Mesodermal cell (in vitro differentiated cells): ENCODE measurements at regions not wholly inside any gene's neighbourhood (a gene's known extent, or its start where the extent isn't known, plus 50 kb on each side); places are given as distances from the start of the nearest gene placed in this dataset.

ENCODE experiments used
- H3K27ac ChIP-seq: 2 replicates; pipeline ENCODE4 v1.7.0; 2013; ENCODE audit warnings: mild to moderate bottlenecking, low read depth, low read length, moderate library complexity; ENCODE audit not compliant: severe bottlenecking
- H3K36me3 ChIP-seq: 2 replicates; pipeline ENCODE4 v1.7.1; 2013; ENCODE audit warnings: mild to moderate bottlenecking, low read length, moderate library complexity; ENCODE audit not compliant: control insufficient read depth, insufficient read depth
- H3K4me1 ChIP-seq: one replicate; pipeline ENCODE4 v1.7.1; 2013; ENCODE audit warnings: mild to moderate bottlenecking, low read length; ENCODE audit not compliant: insufficient read depth, control insufficient read depth, poor library complexity, severe bottlenecking
- H3K4me3 ChIP-seq: 2 replicates; pipeline ENCODE4 v1.7.0; 2013; ENCODE audit warnings: low read length, control low read depth, mild to moderate bottlenecking; ENCODE audit not compliant: insufficient read depth, poor library complexity, severe bottlenecking; ENCODE audit errors: extremely low read depth
- H3K9me3 ChIP-seq: 2 replicates; pipeline ENCODE4 v1.7.1; 2013; ENCODE audit warnings: mild to moderate bottlenecking, low read length, moderate library complexity; ENCODE audit not compliant: control insufficient read depth
- WGBS, 2 experiments: methylation state at CpG; one replicate each; pipeline ENCODE4 v1.1.5; 2013; ENCODE audit warnings: missing lambda C conversion rate in 2 of 2; ENCODE audit not compliant: insufficient coverage in 2 of 2; 5-methylcytosine and 5-hydroxymethylcytosine counted together

- no peak overlapping the region for H3K4me3 ChIP-seq
- peaks cover 2% of the 10 kb centered on the region for H3K4me1 ChIP-seq
- no peaks in the 10 kb centered on the region for H3K36me3 ChIP-seq
- no peaks in the 10 kb centered on the region for H3K9me3 ChIP-seq
- WGBS, 2 experiments = no CpG with 5 or more reads among the region's 2 CpGs
- H3K27ac ChIP-seq = no peak overlapping the region
Measured at GRCh38 chr4:132016703-132017350, 1132.3 kb upstream of the PCDH10 start.

- H3K4me3 ChIP-seq = no peak overlapping the region
- H3K4me1 ChIP-seq = no peaks in the 10 kb centered on the region
- 74 to 90% methylated on average over 2 to 3 of the region's 4 CpGs for WGBS, 2 experiments
- H3K9me3 ChIP-seq = no peaks in the 10 kb centered on the region
- H3K36me3 ChIP-seq = no peaks in the 10 kb centered on the region
- no peak overlapping the region for H3K27ac ChIP-seq
Measured at GRCh38 chr4:132026166-132026565, 1122.9 kb upstream of the PCDH10 start.

DNA sequence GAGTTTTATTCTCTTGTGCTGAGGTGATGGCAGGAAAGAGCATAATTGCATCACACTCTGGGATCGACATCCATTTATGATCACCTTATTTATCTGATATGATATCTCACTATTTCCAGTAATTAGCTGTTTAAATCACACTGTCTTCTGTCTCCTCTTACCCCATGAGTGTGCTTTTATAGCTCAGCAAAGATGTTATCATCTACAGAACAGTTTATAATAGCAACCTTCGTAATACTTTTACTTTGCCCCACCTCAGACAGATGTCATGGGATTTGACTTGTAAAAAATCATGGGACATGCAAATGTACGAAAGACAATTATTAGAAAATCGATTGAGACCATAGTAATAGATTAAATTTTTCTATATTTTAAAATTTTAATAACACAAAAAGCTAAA, 1122.3 kb upstream of the PCDH10 start:
- WGBS, 2 experiments = no CpG with 5 or more reads among the region's 4 CpGs
- no peaks in the 10 kb centered on the region for H3K9me3 ChIP-seq
- H3K36me3 ChIP-seq = no peaks in the 10 kb centered on the region
- H3K4me1 ChIP-seq = no peaks in the 10 kb centered on the region
- no peak overlapping the region for H3K27ac ChIP-seq
- H3K4me3 ChIP-seq = no peak overlapping the region

DNA sequence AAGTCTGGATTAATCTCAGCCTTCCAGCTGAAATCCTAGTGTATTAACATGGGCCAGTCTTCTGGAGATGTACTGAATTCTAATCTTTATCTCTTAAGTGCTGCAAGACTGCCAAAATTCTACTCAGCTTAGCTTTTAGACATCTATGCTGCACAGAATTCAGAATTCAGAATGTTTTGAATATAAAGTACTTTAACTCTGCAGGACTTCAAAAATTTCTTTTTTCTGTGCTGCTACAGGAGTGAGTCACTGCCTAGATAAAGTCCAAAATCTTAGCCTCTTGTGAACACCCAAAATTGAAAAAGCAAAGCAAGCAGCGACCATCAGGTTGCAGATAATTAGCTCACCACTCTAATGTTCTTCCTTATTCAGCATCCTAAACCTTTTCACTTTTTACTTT, 1092.6 kb upstream of the PCDH10 start:
- 80 to 100% methylated on average over 1 of the region's 1 CpG for WGBS, 2 experiments
- H3K27ac ChIP-seq = no peak overlapping the region
- no peaks in the 10 kb centered on the region for H3K36me3 ChIP-seq
- H3K4me3 ChIP-seq = no peak overlapping the region
- H3K4me1 ChIP-seq = no peaks in the 10 kb centered on the region
- peaks cover 9% of the 10 kb centered on the region for H3K9me3 ChIP-seq

DNA sequence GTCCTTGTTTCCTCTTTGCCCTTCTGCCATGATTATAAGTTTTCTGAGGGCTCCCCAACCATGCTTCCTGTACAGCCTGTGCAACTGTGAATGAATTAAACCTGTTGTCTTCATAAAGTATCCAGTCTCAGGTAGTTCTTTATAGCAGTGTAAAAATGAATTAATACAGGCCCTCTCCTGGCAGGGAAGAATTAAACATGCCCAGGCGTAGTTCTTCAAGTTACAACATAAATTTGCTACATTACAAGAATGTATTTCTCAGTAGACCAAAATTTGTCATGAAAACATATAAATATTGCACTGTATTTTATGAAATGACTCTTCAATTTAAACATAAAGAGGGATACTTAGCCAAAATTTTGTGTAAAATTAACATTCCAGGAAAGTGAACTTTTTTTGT, 1089.9 kb upstream of the PCDH10 start:
- WGBS, 2 experiments = no CpG with 5 or more reads among the region's 1 CpG
- peaks cover 13% of the 10 kb centered on the region for H3K9me3 ChIP-seq
- no peaks in the 10 kb centered on the region for H3K4me1 ChIP-seq
- H3K27ac ChIP-seq = no peak overlapping the region
- H3K36me3 ChIP-seq = no peaks in the 10 kb centered on the region
- H3K4me3 ChIP-seq = no peak overlapping the region

DNA sequence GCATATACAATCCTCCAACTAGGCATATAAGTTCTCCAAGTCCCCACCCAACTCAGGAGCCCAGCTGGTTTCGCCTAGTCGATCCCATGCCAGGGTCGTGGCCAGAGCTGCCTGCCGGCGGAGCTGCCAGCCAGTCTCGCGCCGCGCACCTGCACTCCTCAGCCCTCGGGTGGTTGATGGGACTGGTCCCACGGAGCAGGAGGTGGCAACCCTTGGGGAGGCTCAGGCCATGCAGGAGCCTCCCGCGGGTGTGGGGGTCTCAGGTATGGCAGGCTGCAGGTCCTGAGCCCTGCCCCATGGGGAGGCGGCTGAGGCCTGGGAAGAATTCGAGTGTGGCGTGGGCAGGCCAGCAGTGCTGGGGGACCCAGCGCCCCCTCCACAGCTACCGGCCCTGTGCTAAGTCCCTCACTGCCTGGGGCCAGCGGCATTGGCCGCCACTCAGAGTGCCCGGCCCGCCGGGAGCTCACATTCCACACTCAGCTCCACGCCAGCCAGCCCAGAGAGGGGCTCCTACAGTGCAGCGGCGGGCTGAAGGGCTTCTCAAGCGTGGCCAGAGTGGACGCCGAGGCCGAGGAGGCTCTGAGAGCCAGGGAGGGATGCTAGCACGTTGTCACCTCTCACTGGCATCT, 1086.4 kb upstream of the PCDH10 start:
- Histone ChIP-seq H3K9me3 (peaks cover 13% of the 10 kb centered on the region), H3K36me3 (no peaks in the 10 kb centered on the region), H3K27ac (no peak overlapping the region), H3K4me3 (no peak overlapping the region), H3K4me1 (no peaks in the 10 kb centered on the region)
- WGBS, 2 experiments = 92 to 94% methylated on average over 24 to 26 of the region's 31 CpGs

DNA sequence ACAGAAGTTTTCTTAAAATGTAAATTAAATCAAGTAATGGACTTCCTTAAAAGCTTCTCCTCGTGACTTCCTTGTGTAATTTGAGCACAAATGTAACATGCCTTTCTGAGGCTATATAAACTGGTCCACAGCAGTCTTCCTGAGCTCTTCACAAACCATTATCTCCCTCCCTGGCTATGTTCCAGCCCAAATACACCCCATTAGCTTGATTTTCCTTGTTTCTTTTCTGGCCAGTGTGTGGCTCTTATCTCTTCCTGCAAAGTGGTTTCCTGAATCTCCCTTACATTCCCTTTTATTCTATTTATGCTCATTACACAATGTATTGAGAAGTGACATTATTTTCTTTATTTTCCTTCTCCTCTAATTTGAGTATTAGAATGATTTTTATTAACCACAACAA, 1085.3 kb upstream of the PCDH10 start:
- H3K4me3 ChIP-seq = no peak overlapping the region
- 63 to 100% methylated on average over 1 of the region's 1 CpG for WGBS, 2 experiments

GRCh38 chr4:132065940-132066495, 1083.1 kb upstream of the PCDH10 start:
- Histone ChIP-seq H3K4me3 (no peak overlapping the region), H3K9me3 (peaks cover 3% of the 10 kb centered on the region), H3K4me1 (no peaks in the 10 kb centered on the region), H3K27ac (no peak overlapping the region), H3K36me3 (no peaks in the 10 kb centered on the region)
- 73 to 90% methylated on average over 2 of the region's 2 CpGs for WGBS, 2 experiments

More for the DNA sequence above, 1085.3 kb upstream of the PCDH10 start:
- Histone ChIP-seq H3K4me1 (no peaks in the 10 kb centered on the region), H3K36me3 (no peaks in the 10 kb centered on the region), H3K27ac (peak overlapping the region; percentile 32), H3K9me3 (peaks cover 5% of the 10 kb centered on the region)

DNA sequence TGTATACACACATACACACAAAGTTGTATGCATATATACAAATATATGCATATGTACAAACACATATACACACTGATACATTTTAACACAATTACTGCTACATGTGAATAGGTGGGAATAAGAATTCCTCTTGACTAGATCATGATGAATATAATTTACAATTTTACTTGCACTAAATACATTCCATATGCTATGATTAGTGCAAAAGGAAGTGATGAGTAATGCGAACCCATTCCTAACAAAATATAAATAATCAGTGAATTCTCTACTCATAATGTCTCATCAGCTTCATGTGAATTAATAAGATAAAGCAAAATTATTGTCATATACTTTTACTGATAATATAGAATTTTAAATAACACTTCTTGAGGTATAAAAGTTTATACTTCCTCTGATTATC, 1077.3 kb upstream of the PCDH10 start:
- H3K27ac ChIP-seq = no peak overlapping the region
- H3K36me3 ChIP-seq = no peaks in the 10 kb centered on the region
- no CpG with 5 or more reads among the region's 1 CpG for WGBS, 2 experiments
- no peak overlapping the region for H3K4me3 ChIP-seq
- no peaks in the 10 kb centered on the region for H3K9me3 ChIP-seq
- no peaks in the 10 kb centered on the region for H3K4me1 ChIP-seq

GRCh38 chr4:132076829-132077228, 1072.3 kb upstream of the PCDH10 start:
- no peaks in the 10 kb centered on the region for H3K9me3 ChIP-seq
- 63 to 71% methylated on average over 1 of the region's 2 CpGs for WGBS, 2 experiments
- no peak overlapping the region for H3K27ac ChIP-seq
- no peaks in the 10 kb centered on the region for H3K36me3 ChIP-seq
- no peaks in the 10 kb centered on the region for H3K4me1 ChIP-seq
- H3K4me3 ChIP-seq = no peak overlapping the region

GRCh38 chr4:132085105-132085504, 1064.0 kb upstream of the PCDH10 start:
- no peaks in the 10 kb centered on the region for H3K4me1 ChIP-seq
- H3K36me3 ChIP-seq = no peaks in the 10 kb centered on the region
- 94% methylated on average over 3 of the region's 4 CpGs; no CpG with 5 or more reads in 1 of the 2 experiments for WGBS, 2 experiments
- no peaks in the 10 kb centered on the region for H3K9me3 ChIP-seq
- no peak overlapping the region for H3K4me3 ChIP-seq
- H3K27ac ChIP-seq = no peak overlapping the region
